Erythroblast (primary cell): ENCODE measurements at regions not wholly inside any gene's neighbourhood (a gene's known extent, or its start where the extent isn't known, plus 50 kb on each side); places are given as distances from the start of the nearest gene placed in this dataset.

Experiments
- GATA1 ChIP-seq: IDR thresholded peaks from 2 replicates; pipeline ENCODE4 v1.6.1; 2011; ENCODE audit warnings: low read depth, mild to moderate bottlenecking, control low read depth, low read length, moderate library complexity
- POLR2A ChIP-seq: IDR thresholded peaks from 2 replicates; pipeline ENCODE4 v1.6.1; 2011; ENCODE audit warnings: mild to moderate bottlenecking, low read length

- no peak for TF ChIP-seq POLR2A
- TF ChIP-seq GATA1 = no peak
Measured at GRCh38 chr5:88610586-88610985, 272.4 kb downstream of the MEF2C start.
